Kidney (tissue), 13 donors: ENCODE measurements at regions not wholly inside any gene's neighbourhood (a gene's known extent, or its start where the extent isn't known, plus 50 kb on each side); places are given as distances from the start of the nearest gene placed in this dataset.

Source experiments
- DNase-seq, 5 donors: peaks; one replicate each; pipeline ENCODE4 v3.0.0-alpha.2; 2013 to 2020
- FAIRE-seq: peaks from 2 replicates; lab custom pipeline; 2012; peaks lifted over from hg19 to GRCh38; lab: Jason Lieb, UNC
- H3K27ac ChIP-seq, 2 donors: one replicate each; pipeline ENCODE4 v1.7.0; 2013; ENCODE audit warnings: low read depth in 2 of 2, low read length in 2 of 2, inconsistent platforms in 1 of 2
- H3K27me3 ChIP-seq: one replicate; pipeline ENCODE4 v1.7.1; 2013; ENCODE audit warnings: low read length, inconsistent platforms; ENCODE audit not compliant: control insufficient read depth, insufficient read depth
- H3K36me3 ChIP-seq, 3 donors: one replicate each; pipeline versions ENCODE4 v1.7.0 to v1.7.1; 2013; ENCODE audit warnings: low read length in 3 of 3, control low read depth in 1 of 3, inconsistent platforms in 1 of 3; ENCODE audit not compliant: insufficient read depth in 3 of 3, control insufficient read depth in 2 of 3
- H3K4me1 ChIP-seq, 3 donors: one replicate each; pipeline versions ENCODE4 v1.7.0 to v1.7.1; 2013; ENCODE audit warnings: low read length in 3 of 3, inconsistent platforms in 1 of 3, low read depth in 1 of 3; ENCODE audit not compliant: control insufficient read depth in 2 of 3, insufficient read depth in 2 of 3
- H3K4me3 ChIP-seq, 3 donors: one replicate each; pipeline versions ENCODE4 v1.7.0 to v1.8.1; 2013; ENCODE audit warnings: low read length in 3 of 3, control low read depth in 1 of 3, inconsistent platforms in 1 of 3
- H3K9ac ChIP-seq, 3 donors: one replicate each; pipeline versions ENCODE4 v1.7.0 to v1.7.1; 2013; ENCODE audit warnings: low read length in 3 of 3, control low read depth in 1 of 3, inconsistent platforms in 1 of 3
- H3K9me3 ChIP-seq, 3 donors: one replicate each; pipeline versions ENCODE4 v1.7.0 to v1.7.1; 2013; ENCODE audit warnings: low read length in 3 of 3, control low read depth in 1 of 3, inconsistent platforms in 1 of 3; ENCODE audit not compliant: control insufficient read depth in 2 of 3, insufficient read depth in 1 of 3
- intact Hi-C: fragments of 100-400 bp; cut with DNase I; formaldehyde crosslinking; loops from one replicate; pipeline ENCODE4 v1.11.1; 2022
- TF ChIP-seq, protein P1 (sequence below): IDR thresholded peaks from 3 replicates; pipeline ENCODE4 v1.5.1; 2012; ENCODE audit warnings: mild to moderate bottlenecking, moderate library complexity, borderline replicate concordance; ENCODE audit not compliant: insufficient read depth; ENCODE audit errors: extremely low read depth
- donor health status: control.
- donor health status: control.
- donor health status: control.
- donor health status: control.
- donor health status: control.
- donor health status: DM: yes; HTN: yes; CAD: no.
- donor health status: Normal renal cell carcinoma (clear cell type).

GRCh38 chr6:170232186-170233002, 58.5 kb downstream of the DLL1 start:
- TF ChIP-seq, protein P1, sequence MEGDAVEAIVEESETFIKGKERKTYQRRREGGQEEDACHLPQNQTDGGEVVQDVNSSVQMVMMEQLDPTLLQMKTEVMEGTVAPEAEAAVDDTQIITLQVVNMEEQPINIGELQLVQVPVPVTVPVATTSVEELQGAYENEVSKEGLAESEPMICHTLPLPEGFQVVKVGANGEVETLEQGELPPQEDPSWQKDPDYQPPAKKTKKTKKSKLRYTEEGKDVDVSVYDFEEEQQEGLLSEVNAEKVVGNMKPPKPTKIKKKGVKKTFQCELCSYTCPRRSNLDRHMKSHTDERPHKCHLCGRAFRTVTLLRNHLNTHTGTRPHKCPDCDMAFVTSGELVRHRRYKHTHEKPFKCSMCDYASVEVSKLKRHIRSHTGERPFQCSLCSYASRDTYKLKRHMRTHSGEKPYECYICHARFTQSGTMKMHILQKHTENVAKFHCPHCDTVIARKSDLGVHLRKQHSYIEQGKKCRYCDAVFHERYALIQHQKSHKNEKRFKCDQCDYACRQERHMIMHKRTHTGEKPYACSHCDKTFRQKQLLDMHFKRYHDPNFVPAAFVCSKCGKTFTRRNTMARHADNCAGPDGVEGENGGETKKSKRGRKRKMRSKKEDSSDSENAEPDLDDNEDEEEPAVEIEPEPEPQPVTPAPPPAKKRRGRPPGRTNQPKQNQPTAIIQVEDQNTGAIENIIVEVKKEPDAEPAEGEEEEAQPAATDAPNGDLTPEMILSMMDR = no peak
- DNase-seq = peak in 1 of 5 donors; percentile 58
- FAIRE-seq = no peak
- no peak overlapping the region for H3K27ac ChIP-seq
- H3K36me3 ChIP-seq = no peaks in the 10 kb centered on the region
- intact Hi-C loops = no loop called here
- no peaks in the 10 kb centered on the region for H3K4me1 ChIP-seq
- no peaks in the 10 kb centered on the region for H3K9me3 ChIP-seq
- H3K4me3 ChIP-seq = no peak overlapping the region
- H3K27me3 ChIP-seq = no peaks in the 10 kb centered on the region
- no peak overlapping the region for H3K9ac ChIP-seq

GRCh38 chr6:170231293-170232185, 59.3 kb downstream of the DLL1 start:
- FAIRE-seq (no peak), DNase-seq (peak in 2 of 5 donors; percentile 19 to 47)
- Histone ChIP-seq H3K9ac (no peak overlapping the region), H3K9me3 (no peaks in the 10 kb centered on the region), H3K4me1 (no peaks in the 10 kb centered on the region), H3K27ac (no peak overlapping the region), H3K4me3 (no peak overlapping the region), H3K36me3 (no peaks in the 10 kb centered on the region), H3K27me3 (no peaks in the 10 kb centered on the region)
- TF ChIP-seq, protein P1 = no peak
- intact Hi-C loops = no loop called here

GRCh38 chr6:170230520-170231292, 60.2 kb downstream of the DLL1 start:
- no peaks in the 10 kb centered on the region for H3K36me3 ChIP-seq
- no peak overlapping the region for H3K9ac ChIP-seq
- DNase-seq = peak in 1 of 5 donors; percentile 50
- no peak overlapping the region for H3K27ac ChIP-seq
- H3K4me3 ChIP-seq = no peak overlapping the region
- TF ChIP-seq, protein P1 = no peak
- no peaks in the 10 kb centered on the region for H3K4me1 ChIP-seq
- H3K27me3 ChIP-seq = no peaks in the 10 kb centered on the region
- no peaks in the 10 kb centered on the region for H3K9me3 ChIP-seq
- intact Hi-C loops = no loop called here
- no peak for FAIRE-seq
